ENCODE measurements at regions not wholly inside any gene's neighbourhood (a gene's known extent, or its start where the extent isn't known, plus 50 kb on each side); places are given as distances from the start of the nearest gene placed in this dataset.

DNA sequence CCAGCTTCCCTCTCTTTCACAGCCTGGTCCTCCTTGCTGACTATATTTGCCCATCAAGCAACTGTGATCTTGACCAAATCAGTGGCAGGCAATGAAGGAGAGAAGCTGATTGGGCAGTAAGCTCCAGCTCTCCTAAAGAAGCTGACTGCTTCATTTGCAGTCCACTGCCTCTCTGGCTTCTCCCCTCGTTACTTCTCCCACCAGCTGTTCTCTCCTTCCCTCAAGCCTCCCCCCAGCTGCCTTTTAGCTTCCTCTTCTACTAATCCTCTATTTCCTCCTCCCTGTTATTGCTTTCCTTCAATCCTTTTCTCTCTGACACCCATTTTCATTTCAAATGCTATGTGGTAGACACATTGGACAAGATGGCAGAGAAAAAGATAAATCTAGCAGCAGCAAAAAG is 474.7 kb upstream of the UBE2E2 start:
- TF ChIP-seq POLR2A (IDR thresholded peaks at IDR 0.05) (no peak), EP300 (IDR thresholded peaks at IDR 0.05) (no peak), CTCF (IDR thresholded peaks at IDR 0.05) (no peak)

All from stomach (tissue), 4 donors.